Panc1 (cell line): ENCODE measurements at regions not wholly inside any gene's neighbourhood (a gene's known extent, or its start where the extent isn't known, plus 50 kb on each side); places are given as distances from the start of the nearest gene placed in this dataset.

ENCODE experiments used
- ATAC-seq: fragments of 200-7000 bp; cut with Tn5 transposase; 2 replicates; pipeline ENCODE4 v1.9.1; 2020; ENCODE audit warnings: mild to moderate bottlenecking, moderate library complexity
- BruUV-seq: library from RNA; stranded (reverse); fragments of 400-500 nt; replicated peaks from 2 replicates; lab custom pipeline; 2021; lab: Mats Ljungman, UMichigan
- CTCF ChIA-PET: fragments of 300-600 bp; sonication (Branson Sonifier 250); formaldehyde crosslinking; loops from one replicate; lab custom pipeline; 2022; ENCODE audit warnings: antibody characterized with exemption; lab: Charles Lee
- POLR2A ChIA-PET: fragments of 300-600 bp; sonication (Branson Sonifier 250); formaldehyde crosslinking; loops from one replicate; lab custom pipeline; 2022; ENCODE audit warnings: antibody characterized with exemption; lab: Charles Lee
- DNase-seq: peaks from one replicate; pipeline ENCODE4 v3.0.0-alpha.2; 2010; ENCODE audit warnings: low read depth, low spot score
- H3K27ac ChIP-seq: 2 replicates; pipeline ENCODE4 v1.5.1; 2011; ENCODE audit warnings: mild to moderate bottlenecking, low read length, inconsistent platforms
- H3K27me3 ChIP-seq: fragments of 200-500 bp; sonication (Bioruptor generic); 2 replicates; pipeline ENCODE4 v1.6.0; 2014; ENCODE audit warnings: low read length, inconsistent platforms; ENCODE audit not compliant: control insufficient read depth, insufficient read depth
- H3K36me3 ChIP-seq: fragments of 200-500 bp; sonication (Bioruptor generic); 2 replicates; pipeline ENCODE4 v1.5.1; 2014; ENCODE audit warnings: inconsistent platforms, mild to moderate bottlenecking, low read length, moderate library complexity; ENCODE audit not compliant: control insufficient read depth, insufficient read depth
- H3K4me1 ChIP-seq: 2 replicates; pipeline ENCODE4 v1.5.1; 2011; ENCODE audit warnings: inconsistent platforms, mild to moderate bottlenecking, low read length, moderate library complexity; ENCODE audit not compliant: control insufficient read depth, insufficient read depth
- H3K4me3 ChIP-seq, 2 experiments: 2 replicates each; pipeline ENCODE4 v1.5.1; 2011 to 2012; ENCODE audit warnings: low read depth in 2 of 2, low read length in 2 of 2, mild to moderate bottlenecking in 2 of 2, inconsistent platforms in 1 of 2, moderate library complexity in 1 of 2
- H3K9me3 ChIP-seq: fragments of 200-500 bp; sonication (Bioruptor generic); 2 replicates; pipeline ENCODE4 v1.5.1; 2014; ENCODE audit warnings: low read depth, mild to moderate bottlenecking, inconsistent platforms, low read length, moderate library complexity; ENCODE audit not compliant: control insufficient read depth, insufficient read depth
- POLR2AphosphoS5 ChIP-seq: IDR thresholded peaks from 2 replicates; pipeline ENCODE4 v1.6.1; 2012; ENCODE audit warnings: mild to moderate bottlenecking, low read depth, low read length, moderate library complexity
- SIN3A ChIP-seq: IDR thresholded peaks from 2 replicates; pipeline ENCODE4 v1.6.1; 2012; ENCODE audit warnings: low read depth, mild to moderate bottlenecking, low read length, moderate library complexity, borderline replicate concordance; ENCODE audit not compliant: insufficient read depth
- TCF7L2 ChIP-seq: IDR thresholded peaks from 2 replicates; pipeline ENCODE4 v1.6.1; 2011; ENCODE audit warnings: mild to moderate bottlenecking, low read depth, low read length, inconsistent platforms
- in situ Hi-C: cut with HindIII; loops from 2 replicates; pipeline ENCODE4 v1.10.0; 2016; ENCODE audit warnings: low sequenced_read_pairs, low pct_unique_long_range_greater_than_20kb
- intact Hi-C: fragments of 100-400 bp; cut with micrococcal nuclease; formaldehyde crosslinking; loops from one replicate; pipeline ENCODE4 v1.10.0; 2022; ENCODE audit not compliant: unreplicated experiment
- TF ChIP-seq, protein P1 (sequence below): fragments of 450-650 bp; IDR thresholded peaks from 2 replicates; pipeline ENCODE4 v1.5.1; 2017; ENCODE audit warnings: mild to moderate bottlenecking
- TF ChIP-seq, protein P2 (sequence below), 2 experiments: IDR thresholded peaks; 2 replicates each; pipeline ENCODE4 v1.6.1; 2011 to 2012; ENCODE audit warnings: low read depth in 2 of 2, control low read depth in 1 of 2, low read length in 1 of 2, mild to moderate bottlenecking in 1 of 2, moderate library complexity in 1 of 2; ENCODE audit not compliant: insufficient read depth in 1 of 2

DNA sequence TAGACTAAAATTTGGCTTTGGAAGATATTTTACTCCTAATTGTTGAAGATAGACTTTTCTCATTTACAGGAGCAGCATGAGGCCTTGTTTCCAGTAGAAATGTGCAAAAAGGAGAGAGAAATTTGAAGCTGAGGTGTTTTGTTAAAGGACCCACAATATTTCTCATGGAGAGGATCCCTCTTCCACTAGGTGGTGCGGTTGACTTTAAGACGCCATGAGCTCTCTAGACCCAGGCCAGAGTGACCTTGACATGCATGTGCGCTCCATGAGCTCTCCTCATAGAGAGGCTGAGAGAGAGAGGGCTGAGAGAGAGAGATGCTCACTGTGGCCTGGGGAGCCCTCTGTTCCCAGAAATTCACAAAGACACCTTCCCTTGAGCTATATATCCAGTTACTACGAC lies 861.2 kb upstream of the EYS start:
- CTCF ChIA-PET, result no interaction called here

DNA sequence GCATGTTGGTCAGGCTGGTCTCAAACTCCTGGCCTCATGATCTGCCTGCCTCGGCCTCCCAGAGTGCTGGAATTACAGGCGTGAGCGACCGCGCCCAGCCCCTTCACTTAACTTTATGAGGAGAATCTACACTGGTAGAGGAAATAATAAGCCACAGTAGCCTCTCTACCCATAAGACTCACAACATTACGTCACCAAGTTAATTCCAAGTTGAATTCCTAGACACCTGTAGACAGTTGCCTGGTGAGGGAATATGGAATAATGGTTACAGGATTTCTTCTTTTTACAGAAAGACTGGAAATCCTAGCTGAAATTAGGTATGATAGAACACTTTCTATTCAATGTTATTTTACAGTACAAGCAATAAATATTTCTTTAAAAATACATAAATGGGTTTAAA lies 854.5 kb upstream of the EYS start:
- intact Hi-C loops, result no loop called here
- CTCF ChIA-PET, result no interaction called here
- in situ Hi-C loops, result no loop called here
- H3K4me1 ChIP-seq, result no peaks in the 10 kb centered on the region
- POLR2A ChIA-PET, result no interaction called here
- H3K4me3 ChIP-seq, result no peak overlapping the region
- H3K27ac ChIP-seq, result no peak overlapping the region
- BruUV-seq, result no TSS peak
- ATAC-seq, result no peak
- no peaks in the 10 kb centered on the region for H3K36me3 ChIP-seq
- TF ChIP-seq, protein P1, sequence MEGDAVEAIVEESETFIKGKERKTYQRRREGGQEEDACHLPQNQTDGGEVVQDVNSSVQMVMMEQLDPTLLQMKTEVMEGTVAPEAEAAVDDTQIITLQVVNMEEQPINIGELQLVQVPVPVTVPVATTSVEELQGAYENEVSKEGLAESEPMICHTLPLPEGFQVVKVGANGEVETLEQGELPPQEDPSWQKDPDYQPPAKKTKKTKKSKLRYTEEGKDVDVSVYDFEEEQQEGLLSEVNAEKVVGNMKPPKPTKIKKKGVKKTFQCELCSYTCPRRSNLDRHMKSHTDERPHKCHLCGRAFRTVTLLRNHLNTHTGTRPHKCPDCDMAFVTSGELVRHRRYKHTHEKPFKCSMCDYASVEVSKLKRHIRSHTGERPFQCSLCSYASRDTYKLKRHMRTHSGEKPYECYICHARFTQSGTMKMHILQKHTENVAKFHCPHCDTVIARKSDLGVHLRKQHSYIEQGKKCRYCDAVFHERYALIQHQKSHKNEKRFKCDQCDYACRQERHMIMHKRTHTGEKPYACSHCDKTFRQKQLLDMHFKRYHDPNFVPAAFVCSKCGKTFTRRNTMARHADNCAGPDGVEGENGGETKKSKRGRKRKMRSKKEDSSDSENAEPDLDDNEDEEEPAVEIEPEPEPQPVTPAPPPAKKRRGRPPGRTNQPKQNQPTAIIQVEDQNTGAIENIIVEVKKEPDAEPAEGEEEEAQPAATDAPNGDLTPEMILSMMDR, result no peak
- TF ChIP-seq SIN3A, result no peak
- TF ChIP-seq POLR2AphosphoS5, result no peak
- TF ChIP-seq TCF7L2, result no peak
- TF ChIP-seq, protein P2, sequence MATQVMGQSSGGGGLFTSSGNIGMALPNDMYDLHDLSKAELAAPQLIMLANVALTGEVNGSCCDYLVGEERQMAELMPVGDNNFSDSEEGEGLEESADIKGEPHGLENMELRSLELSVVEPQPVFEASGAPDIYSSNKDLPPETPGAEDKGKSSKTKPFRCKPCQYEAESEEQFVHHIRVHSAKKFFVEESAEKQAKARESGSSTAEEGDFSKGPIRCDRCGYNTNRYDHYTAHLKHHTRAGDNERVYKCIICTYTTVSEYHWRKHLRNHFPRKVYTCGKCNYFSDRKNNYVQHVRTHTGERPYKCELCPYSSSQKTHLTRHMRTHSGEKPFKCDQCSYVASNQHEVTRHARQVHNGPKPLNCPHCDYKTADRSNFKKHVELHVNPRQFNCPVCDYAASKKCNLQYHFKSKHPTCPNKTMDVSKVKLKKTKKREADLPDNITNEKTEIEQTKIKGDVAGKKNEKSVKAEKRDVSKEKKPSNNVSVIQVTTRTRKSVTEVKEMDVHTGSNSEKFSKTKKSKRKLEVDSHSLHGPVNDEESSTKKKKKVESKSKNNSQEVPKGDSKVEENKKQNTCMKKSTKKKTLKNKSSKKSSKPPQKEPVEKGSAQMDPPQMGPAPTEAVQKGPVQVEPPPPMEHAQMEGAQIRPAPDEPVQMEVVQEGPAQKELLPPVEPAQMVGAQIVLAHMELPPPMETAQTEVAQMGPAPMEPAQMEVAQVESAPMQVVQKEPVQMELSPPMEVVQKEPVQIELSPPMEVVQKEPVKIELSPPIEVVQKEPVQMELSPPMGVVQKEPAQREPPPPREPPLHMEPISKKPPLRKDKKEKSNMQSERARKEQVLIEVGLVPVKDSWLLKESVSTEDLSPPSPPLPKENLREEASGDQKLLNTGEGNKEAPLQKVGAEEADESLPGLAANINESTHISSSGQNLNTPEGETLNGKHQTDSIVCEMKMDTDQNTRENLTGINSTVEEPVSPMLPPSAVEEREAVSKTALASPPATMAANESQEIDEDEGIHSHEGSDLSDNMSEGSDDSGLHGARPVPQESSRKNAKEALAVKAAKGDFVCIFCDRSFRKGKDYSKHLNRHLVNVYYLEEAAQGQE (IDR thresholded peaks at IDR 0.05; ENCODE audit: insufficient read depth in 1 of 2, low read depth in 2 of 2, low read length in 1 of 2), result no peak
- no peaks in the 10 kb centered on the region for H3K27me3 ChIP-seq
- H3K9me3 ChIP-seq, result peaks cover 12% of the 10 kb centered on the region; the same call in 1 of the 2 replicates
- no peak for DNase-seq

More for the DNA sequence above, 861.2 kb upstream of the EYS start:
- in situ Hi-C loops, result no loop called here
- no peaks in the 10 kb centered on the region for H3K4me1 ChIP-seq
- no peaks in the 10 kb centered on the region for H3K36me3 ChIP-seq
- H3K9me3 ChIP-seq, result peaks cover 12% of the 10 kb centered on the region; the same call in 1 of the 2 replicates
- H3K27me3 ChIP-seq, result no peaks in the 10 kb centered on the region
- POLR2A ChIA-PET, result no interaction called here
- ATAC-seq, result no peak
- intact Hi-C loops, result no loop called here
- no peak overlapping the region for H3K4me3 ChIP-seq
- TF ChIP-seq, protein P1, result no peak
- no peak for TF ChIP-seq POLR2AphosphoS5
- TF ChIP-seq, protein P2 (IDR thresholded peaks at IDR 0.05; ENCODE audit: insufficient read depth in 1 of 2, low read depth in 2 of 2, low read length in 1 of 2), result no peak
- no peak for TF ChIP-seq TCF7L2
- TF ChIP-seq SIN3A, result no peak
- BruUV-seq, result no TSS peak
- H3K27ac ChIP-seq, result no peak overlapping the region
- no peak for DNase-seq
